Stimulated activated memory B cell treated with anti-CD40 and anti-IgM and Interleukin-4, amounts not matched to agents 10 μg/mL and 1 μg/mL and 100 μg/mL, for 72 hours (primary cell): ENCODE measurements at regions not wholly inside any gene's neighbourhood (a gene's known extent, or its start where the extent isn't known, plus 50 kb on each side); places are given as distances from the start of the nearest gene placed in this dataset.

Source experiments
- ATAC-seq: fragments of 150-1000 bp; cut with Tn5 transposase; 2 replicates; pipeline ENCODE4 v1.10.0; 2021
- H3K27ac Mint-ChIP-seq: one replicate; pipeline ENCODE4 v1.8.0; 2022; ENCODE audit warnings: mild to moderate bottlenecking, mixed read lengths
- H3K27me3 Mint-ChIP-seq: one replicate; pipeline ENCODE4 v1.8.0; 2022; ENCODE audit warnings: mixed read lengths
- H3K36me3 Mint-ChIP-seq: one replicate; pipeline ENCODE4 v1.8.0; 2022; ENCODE audit warnings: mixed read lengths
- H3K4me1 Mint-ChIP-seq: one replicate; pipeline ENCODE4 v1.8.0; 2022; ENCODE audit warnings: mixed read lengths
- H3K4me3 Mint-ChIP-seq: one replicate; pipeline ENCODE4 v1.8.0; 2022; ENCODE audit warnings: mild to moderate bottlenecking, moderate library complexity, mixed read lengths
- H3K9me3 Mint-ChIP-seq: one replicate; pipeline ENCODE4 v1.8.0; 2022; ENCODE audit warnings: mixed read lengths

- no peak for ATAC-seq
- H3K4me1 Mint-ChIP-seq = no peaks in the 10 kb centered on the region
- no peaks in the 10 kb centered on the region for H3K36me3 Mint-ChIP-seq
- no peak overlapping the region for H3K4me3 Mint-ChIP-seq
- no peaks in the 10 kb centered on the region for H3K27me3 Mint-ChIP-seq
- H3K9me3 Mint-ChIP-seq = no peaks in the 10 kb centered on the region
- H3K27ac Mint-ChIP-seq = no peak overlapping the region
Measured at GRCh38 chr11:11789735-11790369, 51.9 kb upstream of the USP47 start.

- Mint-ChIP-seq H3K27me3 (peaks cover 10% of the 10 kb centered on the region), H3K36me3 (no peaks in the 10 kb centered on the region), H3K9me3 (no peaks in the 10 kb centered on the region), H3K4me1 (no peaks in the 10 kb centered on the region), H3K4me3 (no peak overlapping the region), H3K27ac (no peak overlapping the region)
- no peak for ATAC-seq
Measured at GRCh38 chr11:11788063-11788710, 53.6 kb upstream of the USP47 start.

GRCh38 chr11:11787305-11788062 lies 54.3 kb upstream of the USP47 start:
- Mint-ChIP-seq H3K27me3 (peaks cover 11% of the 10 kb centered on the region), H3K9me3 (no peaks in the 10 kb centered on the region), H3K4me1 (no peaks in the 10 kb centered on the region), H3K4me3 (no peak overlapping the region), H3K27ac (no peak overlapping the region), H3K36me3 (no peaks in the 10 kb centered on the region)
- peak; percentile 78 for ATAC-seq

DNA sequence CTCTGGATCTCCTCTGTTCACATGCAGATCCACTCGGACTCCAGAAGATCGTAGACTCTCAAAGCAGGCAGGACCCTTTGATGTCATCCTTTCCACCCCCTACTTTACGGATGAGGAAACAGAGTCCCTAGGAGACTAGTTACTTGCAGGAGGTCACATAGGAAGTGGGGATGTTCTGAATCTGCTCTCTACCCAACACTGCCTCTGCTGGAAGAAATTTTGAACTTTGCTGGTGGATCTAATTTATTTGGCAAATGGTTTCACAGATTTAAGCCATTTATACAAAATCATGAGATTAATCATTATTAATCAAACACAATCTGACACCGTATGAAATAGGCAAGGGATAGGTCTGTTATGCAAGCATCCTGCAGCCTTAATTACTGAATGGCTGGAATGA lies 55.0 kb upstream of the USP47 start:
- Mint-ChIP-seq H3K27ac (no peak overlapping the region), H3K9me3 (no peaks in the 10 kb centered on the region), H3K4me1 (peaks cover 4% of the 10 kb centered on the region), H3K36me3 (no peaks in the 10 kb centered on the region), H3K4me3 (no peak overlapping the region), H3K27me3 (peaks cover 19% of the 10 kb centered on the region)
- ATAC-seq = no peak

GRCh38 chr11:11786234-11786633 lies 55.5 kb upstream of the USP47 start:
- ATAC-seq = no peak
- Mint-ChIP-seq H3K4me3 (no peak overlapping the region), H3K27me3 (peaks cover 24% of the 10 kb centered on the region), H3K27ac (no peak overlapping the region), H3K4me1 (peaks cover 4% of the 10 kb centered on the region), H3K36me3 (no peaks in the 10 kb centered on the region), H3K9me3 (no peaks in the 10 kb centered on the region)

DNA sequence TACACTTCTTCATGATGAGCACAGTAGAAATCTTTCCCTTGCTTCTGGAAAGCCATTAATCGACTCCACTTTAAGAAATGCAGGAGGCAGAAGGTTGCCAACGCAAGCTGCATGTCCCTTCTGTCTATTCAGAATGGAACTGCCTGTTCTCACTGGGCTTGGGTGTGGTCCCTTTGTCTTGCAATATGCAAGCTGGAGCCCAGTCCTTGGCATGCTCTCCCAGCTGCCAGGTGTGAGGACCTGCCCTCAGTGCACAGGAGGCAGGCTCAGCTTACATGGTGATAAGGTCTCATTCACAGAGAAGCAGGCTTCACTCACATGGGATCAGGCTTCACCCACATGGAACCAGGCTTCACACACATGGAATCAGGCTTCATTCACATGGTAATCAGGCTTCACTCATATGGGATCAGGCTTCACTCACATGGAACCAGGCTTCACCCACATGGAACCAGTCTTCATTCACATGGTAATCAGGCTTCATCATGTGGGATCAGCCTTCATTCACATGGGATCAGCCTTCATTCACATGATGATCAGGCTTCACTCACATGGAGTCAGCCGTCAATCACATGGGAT lies 59.2 kb upstream of the USP47 start:
- H3K36me3 Mint-ChIP-seq = no peaks in the 10 kb centered on the region
- peaks cover 24% of the 10 kb centered on the region for H3K27me3 Mint-ChIP-seq
- H3K9me3 Mint-ChIP-seq = no peaks in the 10 kb centered on the region
- peaks cover 4% of the 10 kb centered on the region for H3K4me1 Mint-ChIP-seq
- ATAC-seq = no peak
- H3K27ac Mint-ChIP-seq = no peak overlapping the region
- H3K4me3 Mint-ChIP-seq = no peak overlapping the region

DNA sequence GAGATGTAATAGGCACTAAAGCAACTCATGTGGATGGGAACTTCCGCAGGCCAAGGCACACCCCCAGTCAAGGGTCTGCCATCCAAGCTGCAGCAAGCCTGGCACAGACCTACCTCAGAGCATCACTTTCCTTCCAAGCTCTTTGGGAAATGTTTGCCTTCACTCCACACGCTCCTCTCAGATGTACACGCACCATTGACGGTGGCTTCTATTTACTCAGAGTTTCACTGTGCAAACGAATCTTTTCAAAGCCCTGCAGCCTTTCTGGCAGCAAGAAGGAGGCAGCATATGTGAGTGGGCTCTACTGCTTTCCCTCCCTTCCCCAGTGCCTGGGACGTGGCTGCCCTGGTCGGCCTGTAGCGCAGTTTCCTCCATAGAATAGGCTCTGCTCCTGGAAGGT lies 60.9 kb upstream of the USP47 start:
- H3K27me3 Mint-ChIP-seq = peaks cover 24% of the 10 kb centered on the region
- no peaks in the 10 kb centered on the region for H3K36me3 Mint-ChIP-seq
- H3K4me3 Mint-ChIP-seq = no peak overlapping the region

GRCh38 chr11:11779975-11780374 lies 61.8 kb upstream of the USP47 start:
- no peaks in the 10 kb centered on the region for H3K36me3 Mint-ChIP-seq
- H3K4me1 Mint-ChIP-seq = peaks cover 4% of the 10 kb centered on the region
- peaks cover 30% of the 10 kb centered on the region for H3K27me3 Mint-ChIP-seq
- H3K27ac Mint-ChIP-seq = no peak overlapping the region
- H3K9me3 Mint-ChIP-seq = no peaks in the 10 kb centered on the region
- no peak for ATAC-seq
- H3K4me3 Mint-ChIP-seq = no peak overlapping the region

More for the DNA sequence above, 60.9 kb upstream of the USP47 start:
- no peak overlapping the region for H3K27ac Mint-ChIP-seq
- H3K4me1 Mint-ChIP-seq = peaks cover 4% of the 10 kb centered on the region
- H3K9me3 Mint-ChIP-seq = no peaks in the 10 kb centered on the region
- no peak for ATAC-seq

DNA sequence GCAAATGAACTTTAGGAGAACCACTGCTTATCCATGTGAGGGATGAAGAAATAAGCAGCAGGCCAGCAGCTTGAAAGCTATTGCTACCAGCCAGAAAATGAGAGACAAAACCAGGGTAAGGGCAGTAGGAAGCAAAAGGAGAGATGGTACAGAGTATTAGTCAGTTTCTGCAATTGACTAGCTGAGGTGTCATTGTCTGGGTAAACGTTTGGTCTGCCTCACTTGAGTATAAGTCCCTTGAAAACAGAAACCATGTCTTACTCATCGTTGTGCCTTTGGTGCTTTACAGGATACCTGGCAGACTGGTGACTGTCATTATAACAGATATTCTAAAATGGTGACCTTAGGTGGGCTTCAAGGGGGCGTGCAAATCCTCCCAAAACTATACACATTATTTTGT lies 63.9 kb upstream of the USP47 start:
- Mint-ChIP-seq H3K27ac (no peak overlapping the region), H3K36me3 (no peaks in the 10 kb centered on the region), H3K9me3 (no peaks in the 10 kb centered on the region), H3K4me3 (no peak overlapping the region), H3K4me1 (peaks cover 4% of the 10 kb centered on the region), H3K27me3 (peaks cover 23% of the 10 kb centered on the region)
- no peak for ATAC-seq

GRCh38 chr11:11776714-11777113 lies 65.1 kb upstream of the USP47 start:
- peaks cover 14% of the 10 kb centered on the region for H3K27me3 Mint-ChIP-seq
- no peaks in the 10 kb centered on the region for H3K4me1 Mint-ChIP-seq
- no peak overlapping the region for H3K4me3 Mint-ChIP-seq
- H3K27ac Mint-ChIP-seq = no peak overlapping the region
- no peak for ATAC-seq
- H3K36me3 Mint-ChIP-seq = no peaks in the 10 kb centered on the region
- H3K9me3 Mint-ChIP-seq = no peaks in the 10 kb centered on the region

- no peak for ATAC-seq
- Mint-ChIP-seq H3K27ac (no peak overlapping the region), H3K9me3 (no peaks in the 10 kb centered on the region), H3K27me3 (peaks cover 17% of the 10 kb centered on the region), H3K4me3 (no peak overlapping the region), H3K36me3 (no peaks in the 10 kb centered on the region), H3K4me1 (no peaks in the 10 kb centered on the region)
Measured at GRCh38 chr11:11774928-11775327, 66.8 kb upstream of the USP47 start.

GRCh38 chr11:11772865-11773515 lies 68.8 kb upstream of the USP47 start:
- H3K4me1 Mint-ChIP-seq = no peaks in the 10 kb centered on the region
- H3K27me3 Mint-ChIP-seq = peaks cover 17% of the 10 kb centered on the region
- no peak overlapping the region for H3K27ac Mint-ChIP-seq
- no peak overlapping the region for H3K4me3 Mint-ChIP-seq
- H3K36me3 Mint-ChIP-seq = no peaks in the 10 kb centered on the region
- ATAC-seq = no peak
- no peaks in the 10 kb centered on the region for H3K9me3 Mint-ChIP-seq

- Mint-ChIP-seq H3K27ac (no peak overlapping the region), H3K27me3 (peaks cover 28% of the 10 kb centered on the region), H3K4me3 (no peak overlapping the region), H3K36me3 (no peaks in the 10 kb centered on the region), H3K9me3 (no peaks in the 10 kb centered on the region), H3K4me1 (no peaks in the 10 kb centered on the region)
- ATAC-seq = no peak
Measured at GRCh38 chr11:11770921-11771486, 70.8 kb upstream of the USP47 start.

DNA sequence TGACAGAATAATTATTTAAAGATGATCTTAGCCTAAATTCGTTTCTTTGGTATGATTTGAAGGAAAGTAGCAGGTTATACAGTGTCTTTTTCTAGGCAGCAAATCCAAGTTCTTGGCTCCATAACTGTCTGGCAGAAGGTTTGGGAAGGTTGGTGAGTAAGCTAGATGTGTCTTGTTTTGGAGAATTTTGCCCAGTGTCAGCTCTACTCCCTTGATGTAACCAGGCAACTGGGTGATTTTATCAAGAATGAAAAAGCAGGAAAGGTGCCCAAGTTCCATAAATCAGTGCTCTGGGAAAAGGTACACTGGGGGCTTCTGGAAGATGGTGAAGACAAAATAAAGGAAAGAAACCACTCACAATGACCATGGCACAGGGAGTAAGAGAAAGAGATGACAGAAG lies 71.5 kb upstream of the USP47 start:
- Mint-ChIP-seq H3K36me3 (no peaks in the 10 kb centered on the region), H3K27me3 (peaks cover 26% of the 10 kb centered on the region), H3K4me3 (no peak overlapping the region), H3K27ac (no peak overlapping the region), H3K9me3 (no peaks in the 10 kb centered on the region), H3K4me1 (no peaks in the 10 kb centered on the region)
- ATAC-seq = no peak

DNA sequence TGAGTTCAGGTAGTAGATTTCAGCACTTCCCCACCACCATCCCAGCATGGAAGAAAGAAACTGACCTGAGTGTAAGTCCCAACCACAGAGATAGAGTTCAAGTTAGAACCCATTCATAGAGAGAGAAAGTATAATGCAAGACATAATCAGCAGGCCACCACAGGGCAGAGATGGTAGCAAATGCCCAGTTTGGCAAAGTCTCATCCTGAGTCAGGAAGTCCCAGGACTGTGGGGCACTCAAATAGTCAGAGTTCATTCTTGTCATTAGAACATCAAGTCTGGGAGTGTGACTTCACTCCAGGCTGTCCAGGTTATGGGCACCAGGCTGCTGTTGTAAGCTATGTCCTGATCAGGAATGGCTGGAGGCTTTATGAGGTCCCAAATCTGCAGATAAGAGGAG lies 72.0 kb upstream of the USP47 start:
- Mint-ChIP-seq H3K27ac (no peak overlapping the region), H3K4me1 (no peaks in the 10 kb centered on the region), H3K27me3 (peaks cover 21% of the 10 kb centered on the region), H3K4me3 (no peak overlapping the region), H3K9me3 (no peaks in the 10 kb centered on the region), H3K36me3 (no peaks in the 10 kb centered on the region)
- no peak for ATAC-seq
